Smooth muscle cell (in vitro differentiated cells): ENCODE measurements at regions not wholly inside any gene's neighbourhood (a gene's known extent, or its start where the extent isn't known, plus 50 kb on each side); places are given as distances from the start of the nearest gene placed in this dataset.

Experiments used
- DNase-seq: peaks from one replicate; lab custom pipeline; 2025; ENCODE audit not compliant: unreplicated experiment; lab: John Stamatoyannopoulos, UW
- H2AFZ ChIP-seq: fragments of 200-600 bp; sonication (generic); 2 replicates; pipeline ENCODE4 v1.6.0; 2016; ENCODE audit warnings: antibody characterized with exemption, low read depth, mild to moderate bottlenecking
- H3F3A ChIP-seq: fragments of 200-600 bp; sonication (generic); 2 replicates; pipeline ENCODE4 v1.6.0; 2017; ENCODE audit warnings: antibody characterized with exemption, low read depth
- H3K27ac ChIP-seq: fragments of 200-600 bp; sonication (generic); 2 replicates; pipeline ENCODE4 v1.5.1; 2016; ENCODE audit warnings: low read depth, mild to moderate bottlenecking
- H3K27me3 ChIP-seq: fragments of 200-600 bp; sonication (generic); 2 replicates; pipeline ENCODE4 v1.6.1; 2016; ENCODE audit warnings: low read depth, mild to moderate bottlenecking
- H3K36me3 ChIP-seq: fragments of 200-600 bp; sonication (generic); 2 replicates; pipeline ENCODE4 v1.5.1; 2016; ENCODE audit warnings: low read depth
- H3K4me1 ChIP-seq: fragments of 200-600 bp; sonication (generic); 2 replicates; pipeline ENCODE4 v1.5.1; 2016; ENCODE audit warnings: low read depth
- H3K4me2 ChIP-seq: fragments of 200-600 bp; sonication (generic); 2 replicates; pipeline ENCODE4 v1.6.0; 2016; ENCODE audit warnings: mild to moderate bottlenecking
- H3K4me3 ChIP-seq: fragments of 200-600 bp; sonication (generic); 2 replicates; pipeline ENCODE4 v1.5.1; 2016; ENCODE audit warnings: mild to moderate bottlenecking
- H3K79me2 ChIP-seq: fragments of 200-600 bp; sonication (generic); 2 replicates; pipeline ENCODE4 v1.6.0; 2016; ENCODE audit warnings: low read depth, mild to moderate bottlenecking
- H3K9ac ChIP-seq: fragments of 200-600 bp; sonication (generic); 2 replicates; pipeline ENCODE4 v1.6.0; 2016; ENCODE audit warnings: low read depth
- H3K9me3 ChIP-seq: fragments of 200-600 bp; sonication (generic); replicated peaks from 2 replicates; pipeline ENCODE4 v1.5.1; 2016; ENCODE audit warnings: low read depth
- H4K20me1 ChIP-seq: fragments of 200-600 bp; sonication (generic); 2 replicates; pipeline ENCODE4 v1.6.0; 2016; ENCODE audit warnings: low read depth
- WGBS: methylation state at CpG from one replicate; pipeline ENCODE4 v1.1.7; 2016; ENCODE audit warnings: low lambda C conversion rate; 5-methylcytosine and 5-hydroxymethylcytosine counted together
- TF ChIP-seq, protein P1 (sequence below): fragments of 200-600 bp; sonication (generic); IDR thresholded peaks from 2 replicates; pipeline ENCODE4 v1.5.1; 2017; ENCODE audit warnings: borderline replicate concordance, mild to moderate bottlenecking, antibody characterized with exemption; ENCODE audit not compliant: insufficient read depth, poor library complexity, severe bottlenecking

GRCh38 chr2:21441442-21441841 is 317.7 kb downstream of the TDRD15 start:
- DNase-seq = no peak
- no peaks in the 10 kb centered on the region for H3K9me3 ChIP-seq
- TF ChIP-seq, protein P1, sequence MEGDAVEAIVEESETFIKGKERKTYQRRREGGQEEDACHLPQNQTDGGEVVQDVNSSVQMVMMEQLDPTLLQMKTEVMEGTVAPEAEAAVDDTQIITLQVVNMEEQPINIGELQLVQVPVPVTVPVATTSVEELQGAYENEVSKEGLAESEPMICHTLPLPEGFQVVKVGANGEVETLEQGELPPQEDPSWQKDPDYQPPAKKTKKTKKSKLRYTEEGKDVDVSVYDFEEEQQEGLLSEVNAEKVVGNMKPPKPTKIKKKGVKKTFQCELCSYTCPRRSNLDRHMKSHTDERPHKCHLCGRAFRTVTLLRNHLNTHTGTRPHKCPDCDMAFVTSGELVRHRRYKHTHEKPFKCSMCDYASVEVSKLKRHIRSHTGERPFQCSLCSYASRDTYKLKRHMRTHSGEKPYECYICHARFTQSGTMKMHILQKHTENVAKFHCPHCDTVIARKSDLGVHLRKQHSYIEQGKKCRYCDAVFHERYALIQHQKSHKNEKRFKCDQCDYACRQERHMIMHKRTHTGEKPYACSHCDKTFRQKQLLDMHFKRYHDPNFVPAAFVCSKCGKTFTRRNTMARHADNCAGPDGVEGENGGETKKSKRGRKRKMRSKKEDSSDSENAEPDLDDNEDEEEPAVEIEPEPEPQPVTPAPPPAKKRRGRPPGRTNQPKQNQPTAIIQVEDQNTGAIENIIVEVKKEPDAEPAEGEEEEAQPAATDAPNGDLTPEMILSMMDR = no peak
- H3K4me3 ChIP-seq = no peak overlapping the region
- no peak overlapping the region for H3K27ac ChIP-seq
- no peaks in the 10 kb centered on the region for H3K36me3 ChIP-seq
- H3F3A ChIP-seq = no peaks in the 10 kb centered on the region
- no peaks in the 10 kb centered on the region for H4K20me1 ChIP-seq
- no peak overlapping the region for H3K4me2 ChIP-seq
- no peak overlapping the region for H2AFZ ChIP-seq
- H3K9ac ChIP-seq = no peak overlapping the region
- 95% methylated on average over 7 of the region's 7 CpGs for WGBS
- H3K4me1 ChIP-seq = peaks cover 5% of the 10 kb centered on the region
- H3K79me2 ChIP-seq = no peaks in the 10 kb centered on the region
- H3K27me3 ChIP-seq = no peaks in the 10 kb centered on the region

DNA sequence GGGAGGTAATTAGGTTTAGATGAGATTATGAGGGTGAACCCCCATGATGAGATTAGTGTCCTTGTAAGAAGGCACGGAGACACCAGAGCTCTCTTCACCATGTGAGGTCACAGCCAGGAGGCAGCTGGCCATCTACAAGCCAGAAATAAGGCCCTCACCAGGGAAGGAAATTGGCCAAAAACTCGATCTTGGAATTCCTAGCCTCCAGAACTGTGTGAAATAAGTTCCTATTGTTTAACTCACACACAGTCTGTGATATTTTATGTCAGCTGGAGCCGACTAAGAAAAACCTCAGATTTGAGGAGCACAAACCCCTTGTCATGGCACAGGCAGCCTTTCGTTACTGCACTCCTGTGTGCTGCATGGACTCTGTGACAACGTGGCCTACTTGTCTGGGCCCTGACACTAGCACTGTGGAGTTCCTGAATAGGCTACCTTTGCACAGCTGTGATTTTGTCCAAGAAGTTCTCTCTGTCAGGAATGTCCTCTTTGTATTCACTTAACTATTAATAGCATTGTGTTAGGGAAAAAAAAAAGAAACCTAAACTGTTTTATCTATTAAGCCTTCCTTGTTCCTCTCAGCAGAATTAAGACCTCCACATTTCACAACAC is 319.8 kb downstream of the TDRD15 start:
- Histone ChIP-seq H3K36me3 (no peaks in the 10 kb centered on the region), H3F3A (no peaks in the 10 kb centered on the region), H3K27ac (no peak overlapping the region), H3K4me2 (no peak overlapping the region), H3K4me3 (no peak overlapping the region), H3K9ac (no peak overlapping the region), H4K20me1 (no peaks in the 10 kb centered on the region), H2AFZ (no peak overlapping the region), H3K79me2 (no peaks in the 10 kb centered on the region), H3K27me3 (no peaks in the 10 kb centered on the region), H3K9me3 (no peaks in the 10 kb centered on the region), H3K4me1 (peaks cover 5% of the 10 kb centered on the region)
- 89% methylated on average over 5 of the region's 5 CpGs for WGBS
- TF ChIP-seq, protein P1 = no peak
- no peak for DNase-seq

- H4K20me1 ChIP-seq = no peaks in the 10 kb centered on the region
- H3F3A ChIP-seq = no peaks in the 10 kb centered on the region
- TF ChIP-seq, protein P1 = no peak
- no peak overlapping the region for H3K4me2 ChIP-seq
- H3K79me2 ChIP-seq = no peaks in the 10 kb centered on the region
- no peaks in the 10 kb centered on the region for H3K27me3 ChIP-seq
- no peaks in the 10 kb centered on the region for H3K36me3 ChIP-seq
- H2AFZ ChIP-seq = no peak overlapping the region
- H3K9ac ChIP-seq = no peak overlapping the region
- no peaks in the 10 kb centered on the region for H3K9me3 ChIP-seq
- H3K4me3 ChIP-seq = no peak overlapping the region
- no peaks in the 10 kb centered on the region for H3K4me1 ChIP-seq
- WGBS = 91% methylated on average over 4 of the region's 4 CpGs
- DNase-seq = no peak
- H3K27ac ChIP-seq = no peak overlapping the region
Observed at GRCh38 chr2:21449881-21450280, 326.1 kb downstream of the TDRD15 start.

- WGBS = 82% methylated on average over 2 of the region's 2 CpGs
- no peaks in the 10 kb centered on the region for H3K79me2 ChIP-seq
Observed at GRCh38 chr2:21451403-21451802, 327.6 kb downstream of the TDRD15 start.

More at GRCh38 chr2:21451403-21451802, 327.6 kb downstream of the TDRD15 start:
- H3F3A ChIP-seq = no peaks in the 10 kb centered on the region
- TF ChIP-seq, protein P1 = no peak
- H3K4me3 ChIP-seq = no peak overlapping the region
- no peaks in the 10 kb centered on the region for H3K36me3 ChIP-seq
- no peak overlapping the region for H3K4me2 ChIP-seq
- DNase-seq = no peak
- no peak overlapping the region for H3K9ac ChIP-seq
- H3K27ac ChIP-seq = no peak overlapping the region
- no peaks in the 10 kb centered on the region for H3K27me3 ChIP-seq
- H3K9me3 ChIP-seq = no peaks in the 10 kb centered on the region
- no peaks in the 10 kb centered on the region for H3K4me1 ChIP-seq
- H2AFZ ChIP-seq = no peak overlapping the region
- H4K20me1 ChIP-seq = no peaks in the 10 kb centered on the region
